Panc1 (cell line): ENCODE measurements at regions not wholly inside any gene's neighbourhood (a gene's known extent, or its start where the extent isn't known, plus 50 kb on each side); places are given as distances from the start of the nearest gene placed in this dataset.

Experiments used
- ATAC-seq: fragments of 200-7000 bp; cut with Tn5 transposase; 2 replicates; pipeline ENCODE4 v1.9.1; 2020; ENCODE audit warnings: mild to moderate bottlenecking, moderate library complexity
- BruUV-seq: library from RNA; stranded (reverse); fragments of 400-500 nt; replicated peaks from 2 replicates; lab custom pipeline; 2021; lab: Mats Ljungman, UMichigan
- CTCF ChIA-PET: fragments of 300-600 bp; sonication (Branson Sonifier 250); formaldehyde crosslinking; loops from one replicate; lab custom pipeline; 2022; ENCODE audit warnings: antibody characterized with exemption; lab: Charles Lee
- POLR2A ChIA-PET: fragments of 300-600 bp; sonication (Branson Sonifier 250); formaldehyde crosslinking; loops from one replicate; lab custom pipeline; 2022; ENCODE audit warnings: antibody characterized with exemption; lab: Charles Lee
- DNase-seq: peaks from one replicate; pipeline ENCODE4 v3.0.0-alpha.2; 2010; ENCODE audit warnings: low read depth, low spot score
- H3K27ac ChIP-seq: 2 replicates; pipeline ENCODE4 v1.5.1; 2011; ENCODE audit warnings: mild to moderate bottlenecking, low read length, inconsistent platforms
- H3K27me3 ChIP-seq: fragments of 200-500 bp; sonication (Bioruptor generic); 2 replicates; pipeline ENCODE4 v1.6.0; 2014; ENCODE audit warnings: low read length, inconsistent platforms; ENCODE audit not compliant: control insufficient read depth, insufficient read depth
- H3K36me3 ChIP-seq: fragments of 200-500 bp; sonication (Bioruptor generic); 2 replicates; pipeline ENCODE4 v1.5.1; 2014; ENCODE audit warnings: inconsistent platforms, mild to moderate bottlenecking, low read length, moderate library complexity; ENCODE audit not compliant: control insufficient read depth, insufficient read depth
- H3K4me1 ChIP-seq: 2 replicates; pipeline ENCODE4 v1.5.1; 2011; ENCODE audit warnings: inconsistent platforms, mild to moderate bottlenecking, low read length, moderate library complexity; ENCODE audit not compliant: control insufficient read depth, insufficient read depth
- H3K4me3 ChIP-seq, 2 experiments: 2 replicates each; pipeline ENCODE4 v1.5.1; 2011 to 2012; ENCODE audit warnings: low read depth in 2 of 2, low read length in 2 of 2, mild to moderate bottlenecking in 2 of 2, inconsistent platforms in 1 of 2, moderate library complexity in 1 of 2
- H3K9me3 ChIP-seq: fragments of 200-500 bp; sonication (Bioruptor generic); 2 replicates; pipeline ENCODE4 v1.5.1; 2014; ENCODE audit warnings: low read depth, mild to moderate bottlenecking, inconsistent platforms, low read length, moderate library complexity; ENCODE audit not compliant: control insufficient read depth, insufficient read depth
- CTCF ChIP-seq: fragments of 450-650 bp; IDR thresholded peaks from 2 replicates; pipeline ENCODE4 v1.5.1; 2017; ENCODE audit warnings: mild to moderate bottlenecking
- POLR2AphosphoS5 ChIP-seq: IDR thresholded peaks from 2 replicates; pipeline ENCODE4 v1.6.1; 2012; ENCODE audit warnings: mild to moderate bottlenecking, low read depth, low read length, moderate library complexity
- REST ChIP-seq, 2 experiments: IDR thresholded peaks; 2 replicates each; pipeline ENCODE4 v1.6.1; 2011 to 2012; ENCODE audit warnings: low read depth in 2 of 2, control low read depth in 1 of 2, low read length in 1 of 2, mild to moderate bottlenecking in 1 of 2, moderate library complexity in 1 of 2; ENCODE audit not compliant: insufficient read depth in 1 of 2
- SIN3A ChIP-seq: IDR thresholded peaks from 2 replicates; pipeline ENCODE4 v1.6.1; 2012; ENCODE audit warnings: low read depth, mild to moderate bottlenecking, low read length, moderate library complexity, borderline replicate concordance; ENCODE audit not compliant: insufficient read depth
- TCF7L2 ChIP-seq: IDR thresholded peaks from 2 replicates; pipeline ENCODE4 v1.6.1; 2011; ENCODE audit warnings: mild to moderate bottlenecking, low read depth, low read length, inconsistent platforms
- in situ Hi-C: cut with HindIII; loops from 2 replicates; pipeline ENCODE4 v1.10.0; 2016; ENCODE audit warnings: low sequenced_read_pairs, low pct_unique_long_range_greater_than_20kb
- intact Hi-C: fragments of 100-400 bp; cut with micrococcal nuclease; formaldehyde crosslinking; loops from one replicate; pipeline ENCODE4 v1.10.0; 2022; ENCODE audit not compliant: unreplicated experiment

GRCh38 chr2:211203986-211204385, 647.6 kb downstream of the CPS1 start:
- H3K4me3 ChIP-seq: no peak overlapping the region
- H3K36me3 ChIP-seq: no peaks in the 10 kb centered on the region
- H3K27ac ChIP-seq: no peak overlapping the region
- in situ Hi-C loops: no loop called here
- intact Hi-C loops: no loop called here
- TF ChIP-seq TCF7L2 (no peak), REST (IDR thresholded peaks at IDR 0.05; ENCODE audit: insufficient read depth in 1 of 2, low read depth in 2 of 2, low read length in 1 of 2) (no peak), SIN3A (no peak), POLR2AphosphoS5 (no peak), CTCF (no peak)
- ATAC-seq: no peak
- H3K27me3 ChIP-seq: no peaks in the 10 kb centered on the region
- POLR2A ChIA-PET: interaction anchor here (0.7 kb wide), 1 partner anchor 58 kb away, joined by 3 read pairs; no protein-coding TSS in a partner anchor
- CTCF ChIA-PET: no interaction called here
- DNase-seq: no peak
- no TSS peak for BruUV-seq
- no peaks in the 10 kb centered on the region for H3K4me1 ChIP-seq
- H3K9me3 ChIP-seq: no peaks in the 10 kb centered on the region

GRCh38 chr2:211204456-211204855, 648.1 kb downstream of the CPS1 start:
- Histone ChIP-seq H3K4me1 (no peaks in the 10 kb centered on the region), H3K27me3 (no peaks in the 10 kb centered on the region), H3K4me3 (no peak overlapping the region), H3K9me3 (no peaks in the 10 kb centered on the region), H3K36me3 (no peaks in the 10 kb centered on the region), H3K27ac (no peak overlapping the region)
- no peak for ATAC-seq
- ChIA-PET POLR2A (interaction anchor here (0.7 kb wide), 1 partner anchor 58 kb away, joined by 3 read pairs; no protein-coding TSS in a partner anchor), CTCF (no interaction called here)
- TF ChIP-seq CTCF: no peak
- no peak for TF ChIP-seq REST (IDR thresholded peaks at IDR 0.05; ENCODE audit: insufficient read depth in 1 of 2, low read depth in 2 of 2, low read length in 1 of 2)
- TF ChIP-seq POLR2AphosphoS5: no peak
- TF ChIP-seq SIN3A: no peak
- TF ChIP-seq TCF7L2: no peak
- DNase-seq: no peak
- BruUV-seq: no TSS peak
- in situ Hi-C loops (no loop called here), intact Hi-C loops (no loop called here)
